SH-SY5Y (cell line): ENCODE measurements at regions not wholly inside any gene's neighbourhood (a gene's known extent, or its start where the extent isn't known, plus 50 kb on each side); places are given as distances from the start of the nearest gene placed in this dataset.

Experiments used
- GATA2 ChIP-seq: IDR thresholded peaks from 2 replicates; pipeline ENCODE4 v1.6.1; 2011; ENCODE audit warnings: mild to moderate bottlenecking, low read depth, low read length
- GATA3 ChIP-seq: IDR thresholded peaks from 2 replicates; pipeline ENCODE4 v1.6.1; 2011; ENCODE audit warnings: low read depth, mild to moderate bottlenecking, low read length, moderate library complexity

GRCh38 chr21:15449556-15449955 is 280.2 kb upstream of the USP25 start:
- TF ChIP-seq GATA2, result no peak
- TF ChIP-seq GATA3, result no peak
